NB4 (cell line): ENCODE measurements at regions not wholly inside any gene's neighbourhood (a gene's known extent, or its start where the extent isn't known, plus 50 kb on each side); places are given as distances from the start of the nearest gene placed in this dataset.

ENCODE experiments used
- CTCF ChIP-seq: IDR thresholded peaks from one replicate; pipeline ENCODE4 v1.5.1; 2012; ENCODE audit warnings: low read depth, low read length
- MAX ChIP-seq: IDR thresholded peaks from 2 replicates; pipeline ENCODE4 v1.6.1; 2011; ENCODE audit warnings: low read depth, low read length
- POLR2A ChIP-seq: IDR thresholded peaks from 2 replicates; pipeline ENCODE4 v1.6.1; 2011; ENCODE audit warnings: mild to moderate bottlenecking; ENCODE audit not compliant: insufficient read length; ENCODE audit errors: extremely low read depth

GRCh38 chr1:14352897-14353296, 245.6 kb upstream of the KAZN start:
- TF ChIP-seq CTCF (no peak), MAX (no peak), POLR2A (no peak)
